Loucy (cell line): ENCODE measurements at regions not wholly inside any gene's neighbourhood (a gene's known extent, or its start where the extent isn't known, plus 50 kb on each side); places are given as distances from the start of the nearest gene placed in this dataset.

Experiments used
- H2AFZ ChIP-seq: fragments of 200-600 bp; sonication (generic); 2 replicates; pipeline ENCODE4 v1.6.0; 2016; ENCODE audit warnings: antibody characterized with exemption, mild to moderate bottlenecking, low read length, moderate library complexity
- H3F3A ChIP-seq: fragments of 200-600 bp; 2 replicates; pipeline ENCODE4 v1.6.0; 2016; ENCODE audit warnings: antibody characterized with exemption, low read depth, mild to moderate bottlenecking
- H3K27me3 ChIP-seq: fragments of 200-600 bp; sonication (generic); 2 replicates; pipeline ENCODE4 v1.6.1; 2014; ENCODE audit warnings: low read length, mild to moderate bottlenecking; ENCODE audit not compliant: insufficient read depth, poor library complexity, severe bottlenecking
- H3K36me3 ChIP-seq: fragments of 200-600 bp; sonication (generic); 2 replicates; pipeline ENCODE4 v1.6.1; 2016; ENCODE audit warnings: low read length; ENCODE audit not compliant: insufficient read depth
- H3K4me1 ChIP-seq: fragments of 200-600 bp; sonication (generic); 2 replicates; pipeline ENCODE4 v1.5.1; 2014; ENCODE audit warnings: low read length, mild to moderate bottlenecking; ENCODE audit not compliant: insufficient read depth, poor library complexity, severe bottlenecking
- H3K4me2 ChIP-seq: fragments of 200-600 bp; sonication (generic); 2 replicates; pipeline ENCODE4 v1.6.0; 2014; ENCODE audit warnings: antibody characterized with exemption, low read length, low read depth, mild to moderate bottlenecking; ENCODE audit not compliant: poor library complexity, severe bottlenecking
- H3K4me3 ChIP-seq: fragments of 200-600 bp; sonication (generic); 2 replicates; pipeline ENCODE4 v1.5.1; 2014; ENCODE audit warnings: low read length, mild to moderate bottlenecking, mixed read lengths; ENCODE audit not compliant: poor library complexity, severe bottlenecking
- H3K79me2 ChIP-seq: fragments of 200-600 bp; sonication (generic); 2 replicates; pipeline ENCODE4 v1.6.1; 2014; ENCODE audit warnings: low read length; ENCODE audit not compliant: insufficient read depth
- H3K9ac ChIP-seq: fragments of 200-600 bp; sonication (generic); 2 replicates; pipeline ENCODE4 v1.6.0; 2014; ENCODE audit warnings: mild to moderate bottlenecking, low read depth, low read length, moderate library complexity; ENCODE audit not compliant: poor library complexity, severe bottlenecking
- H3K9me2 ChIP-seq: fragments of 200-600 bp; sonication (generic); replicated peaks from 2 replicates; pipeline ENCODE4 v1.6.1; 2016; ENCODE audit warnings: low read depth, low read length, mixed read lengths
- H3K9me3 ChIP-seq: fragments of 200-600 bp; sonication (generic); 2 replicates; pipeline ENCODE4 v1.6.1; 2014; ENCODE audit warnings: mild to moderate bottlenecking, antibody characterized with exemption, low read length, low read depth; ENCODE audit not compliant: insufficient read depth
- H4K20me1 ChIP-seq: fragments of 200-600 bp; sonication (generic); 2 replicates; pipeline ENCODE4 v1.6.0; 2014; ENCODE audit warnings: antibody characterized with exemption, low read length, mild to moderate bottlenecking; ENCODE audit not compliant: insufficient read depth, poor library complexity, severe bottlenecking
- EZH2phosphoT487 ChIP-seq: fragments of 200-600 bp; IDR thresholded peaks from 2 replicates; pipeline ENCODE4 v1.6.1; 2018; ENCODE audit warnings: antibody characterized with exemption, mild to moderate bottlenecking, moderate library complexity, borderline replicate concordance
- TF ChIP-seq, protein P1 (sequence below): fragments of 200-600 bp; sonication (generic); conservative IDR thresholded peaks from 2 replicates; pipeline ENCODE4 v1.5.1; 2014; ENCODE audit warnings: mild to moderate bottlenecking, antibody characterized with exemption, low read length

DNA sequence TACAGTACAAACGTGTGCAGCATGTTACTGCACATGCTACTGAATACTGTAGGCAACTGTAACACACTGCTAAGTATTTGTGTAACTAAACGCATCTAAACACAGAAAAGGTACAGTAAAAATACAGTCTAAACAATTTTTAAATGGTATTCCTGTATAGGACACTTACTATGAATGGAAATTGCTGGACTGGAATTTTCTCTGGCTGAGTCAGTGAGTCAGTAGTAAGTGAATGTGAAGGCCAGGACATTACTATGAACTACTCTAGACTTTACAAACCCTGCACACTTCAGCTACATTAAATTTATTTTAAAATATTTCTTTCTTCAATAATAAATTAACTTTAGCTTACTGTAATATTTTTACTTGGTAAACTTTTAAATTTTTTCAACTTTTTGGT, 225.0 kb upstream of the TENT5A start:
- H3K79me2 ChIP-seq = peaks cover 8% of the 10 kb centered on the region; the same call in 1 of the 2 replicates
- no peaks in the 10 kb centered on the region for H3K9me2 ChIP-seq
- H3K4me1 ChIP-seq = peaks cover 33% of the 10 kb centered on the region
- H3K27me3 ChIP-seq = no peaks in the 10 kb centered on the region
- no peaks in the 10 kb centered on the region; the same call in 1 of the 2 replicates for H3K9me3 ChIP-seq
- H3K4me3 ChIP-seq = no peak overlapping the region
- H3K9ac ChIP-seq = no peak overlapping the region
- TF ChIP-seq EZH2phosphoT487 = no peak
- TF ChIP-seq, protein P1, sequence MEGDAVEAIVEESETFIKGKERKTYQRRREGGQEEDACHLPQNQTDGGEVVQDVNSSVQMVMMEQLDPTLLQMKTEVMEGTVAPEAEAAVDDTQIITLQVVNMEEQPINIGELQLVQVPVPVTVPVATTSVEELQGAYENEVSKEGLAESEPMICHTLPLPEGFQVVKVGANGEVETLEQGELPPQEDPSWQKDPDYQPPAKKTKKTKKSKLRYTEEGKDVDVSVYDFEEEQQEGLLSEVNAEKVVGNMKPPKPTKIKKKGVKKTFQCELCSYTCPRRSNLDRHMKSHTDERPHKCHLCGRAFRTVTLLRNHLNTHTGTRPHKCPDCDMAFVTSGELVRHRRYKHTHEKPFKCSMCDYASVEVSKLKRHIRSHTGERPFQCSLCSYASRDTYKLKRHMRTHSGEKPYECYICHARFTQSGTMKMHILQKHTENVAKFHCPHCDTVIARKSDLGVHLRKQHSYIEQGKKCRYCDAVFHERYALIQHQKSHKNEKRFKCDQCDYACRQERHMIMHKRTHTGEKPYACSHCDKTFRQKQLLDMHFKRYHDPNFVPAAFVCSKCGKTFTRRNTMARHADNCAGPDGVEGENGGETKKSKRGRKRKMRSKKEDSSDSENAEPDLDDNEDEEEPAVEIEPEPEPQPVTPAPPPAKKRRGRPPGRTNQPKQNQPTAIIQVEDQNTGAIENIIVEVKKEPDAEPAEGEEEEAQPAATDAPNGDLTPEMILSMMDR = no peak
- H3K4me2 ChIP-seq = no peak overlapping the region
- H3K36me3 ChIP-seq = no peaks in the 10 kb centered on the region
- no peak overlapping the region for H2AFZ ChIP-seq
- H3F3A ChIP-seq = 0 out of 2 replicates have a peak, but pooled peaks cover 5% of the 10 kb centered on the region
- H4K20me1 ChIP-seq = no peaks in the 10 kb centered on the region

DNA sequence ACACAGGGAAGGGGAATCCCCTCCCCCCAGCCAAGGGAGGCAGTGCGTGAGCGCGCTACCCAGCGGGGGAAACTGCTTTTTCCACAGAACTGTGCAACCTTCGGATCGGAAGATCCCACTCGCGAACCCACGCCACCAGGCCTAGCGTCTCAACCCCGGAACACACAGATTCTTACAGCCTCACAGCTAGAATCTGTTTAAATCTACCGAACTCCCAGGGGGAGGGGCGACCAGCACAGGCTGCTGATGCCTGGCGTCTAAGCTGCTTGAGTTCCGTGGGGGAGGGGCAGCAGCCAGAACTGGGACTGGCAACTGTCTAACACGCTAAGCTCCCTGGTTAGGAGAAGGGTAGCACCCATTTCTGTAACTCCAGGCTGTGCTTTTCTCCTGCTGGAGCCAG, 217.3 kb upstream of the TENT5A start:
- Histone ChIP-seq H3K79me2 (no peaks in the 10 kb centered on the region), H3K4me1 (no peaks in the 10 kb centered on the region), H2AFZ (no peak overlapping the region), H3K4me2 (no peak overlapping the region), H3K27me3 (no peaks in the 10 kb centered on the region), H3F3A (no peaks in the 10 kb centered on the region), H3K9me3 (no peaks in the 10 kb centered on the region; the same call in 1 of the 2 replicates), H3K9ac (no peak overlapping the region), H3K36me3 (no peaks in the 10 kb centered on the region), H4K20me1 (no peaks in the 10 kb centered on the region), H3K9me2 (no peaks in the 10 kb centered on the region), H3K4me3 (no peak overlapping the region)
- TF ChIP-seq EZH2phosphoT487 = no peak
- TF ChIP-seq, protein P1 = no peak

DNA sequence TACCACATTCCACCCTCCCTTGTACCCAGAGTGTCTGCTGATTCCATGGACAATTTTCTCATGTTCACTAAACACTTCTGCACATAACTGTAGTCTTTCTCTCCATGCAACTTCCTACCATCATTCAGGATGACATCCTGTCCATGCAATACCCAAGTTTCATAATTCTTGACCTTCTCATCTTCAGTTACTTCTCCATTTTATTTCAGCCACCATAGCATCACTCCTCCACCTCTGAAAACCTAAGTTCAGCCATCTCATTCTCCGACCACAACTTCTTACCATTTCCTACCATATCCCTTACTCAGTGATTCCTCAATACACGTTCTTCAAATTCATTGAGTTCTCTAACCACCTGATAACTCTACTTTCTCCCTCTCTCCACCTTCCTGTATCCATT, 216.5 kb upstream of the TENT5A start:
- Histone ChIP-seq H3K9me2 (no peaks in the 10 kb centered on the region), H3K9ac (no peak overlapping the region), H2AFZ (no peak overlapping the region), H3K4me2 (no peak overlapping the region), H3K4me1 (no peaks in the 10 kb centered on the region), H3F3A (no peaks in the 10 kb centered on the region), H3K36me3 (no peaks in the 10 kb centered on the region), H3K27me3 (no peaks in the 10 kb centered on the region), H3K79me2 (no peaks in the 10 kb centered on the region), H3K9me3 (no peaks in the 10 kb centered on the region; the same call in 1 of the 2 replicates), H3K4me3 (no peak overlapping the region), H4K20me1 (no peaks in the 10 kb centered on the region)
- TF ChIP-seq EZH2phosphoT487 = no peak
- TF ChIP-seq, protein P1 = no peak
